ENCODE measurements at regions not wholly inside any gene's neighbourhood (a gene's known extent, or its start where the extent isn't known, plus 50 kb on each side); places are given as distances from the start of the nearest gene placed in this dataset.

GRCh38 chr7:39892361-39892760 lies 57.7 kb upstream of the CDK13 start:
- no peaks in the 10 kb centered on the region for H3K27me3 ChIP-seq
- no peaks in the 10 kb centered on the region for H4K20me1 ChIP-seq (ENCODE audit: insufficient read depth, poor library complexity, severe bottlenecking)
- H3K9me3 ChIP-seq (ENCODE audit: low read depth): no peaks in the 10 kb centered on the region
- no peaks in the 10 kb centered on the region for H3K36me3 ChIP-seq (replicated peaks; ENCODE audit: insufficient read depth, low read depth)
- no peak overlapping the region for H3K4me3 ChIP-seq
- peak overlapping the region; percentile 38 for H3K4me2 ChIP-seq
- DNase-seq (ENCODE audit: low spot score): no peak
- no peaks in the 10 kb centered on the region for H3K79me2 ChIP-seq
- WGBS (ENCODE audit: low lambda C conversion rate, missing lambda C conversion rate): 52% methylated on average over 1 of the region's 1 CpG
- H3K4me1 ChIP-seq (ENCODE audit: insufficient read depth): peaks cover 13% of the 10 kb centered on the region
- no peaks in the 10 kb centered on the region for H3K9me2 ChIP-seq (replicated peaks; ENCODE audit: insufficient read depth)
- H3K27ac ChIP-seq: peak overlapping the region; percentile 65
- TF ChIP-seq EZH2phosphoT487 (IDR thresholded peaks at IDR 0.05; ENCODE audit: low read depth, severe bottlenecking, unreplicated experiment) (no peak), CTCF (IDR thresholded peaks at IDR 0.05; ENCODE audit: poor library complexity) (no peak), EZH2 (IDR thresholded peaks at IDR 0.05; ENCODE audit: borderline replicate concordance) (no peak)
- H2AFZ ChIP-seq: no peak overlapping the region

GRCh38 chr7:39894904-39895303 lies 55.2 kb upstream of the CDK13 start:
- TF ChIP-seq CTCF (IDR thresholded peaks at IDR 0.05; ENCODE audit: poor library complexity) (no peak), EZH2 (IDR thresholded peaks at IDR 0.05; ENCODE audit: borderline replicate concordance) (no peak), EZH2phosphoT487 (IDR thresholded peaks at IDR 0.05; ENCODE audit: low read depth, severe bottlenecking, unreplicated experiment) (no peak)

GRCh38 chr7:39896840-39897239 lies 53.2 kb upstream of the CDK13 start:
- peaks cover 9% of the 10 kb centered on the region for H3K4me1 ChIP-seq (ENCODE audit: insufficient read depth)
- H3K36me3 ChIP-seq (replicated peaks; ENCODE audit: insufficient read depth, low read depth): no peaks in the 10 kb centered on the region
- no peak overlapping the region for H3K4me3 ChIP-seq
- no peaks in the 10 kb centered on the region for H4K20me1 ChIP-seq (ENCODE audit: insufficient read depth, poor library complexity, severe bottlenecking)
- no peaks in the 10 kb centered on the region for H3K27me3 ChIP-seq
- H3K4me2 ChIP-seq: peak overlapping the region; percentile 62
- TF ChIP-seq EZH2phosphoT487 (IDR thresholded peaks at IDR 0.05; ENCODE audit: low read depth, severe bottlenecking, unreplicated experiment) (no peak), CTCF (IDR thresholded peaks at IDR 0.05; ENCODE audit: poor library complexity) (no peak), EZH2 (IDR thresholded peaks at IDR 0.05; ENCODE audit: borderline replicate concordance) (no peak)
- peak overlapping the region; percentile 20 for H2AFZ ChIP-seq
- no peaks in the 10 kb centered on the region for H3K9me3 ChIP-seq (ENCODE audit: low read depth)
- 94% methylated on average over 9 of the region's 9 CpGs for WGBS (ENCODE audit: low lambda C conversion rate, missing lambda C conversion rate)
- no peak overlapping the region for H3K27ac ChIP-seq
- H3K79me2 ChIP-seq: no peaks in the 10 kb centered on the region
- H3K9me2 ChIP-seq (replicated peaks; ENCODE audit: insufficient read depth): no peaks in the 10 kb centered on the region
- no peak for DNase-seq (ENCODE audit: low spot score)

More at GRCh38 chr7:39894904-39895303, 55.2 kb upstream of the CDK13 start:
- WGBS (ENCODE audit: low lambda C conversion rate, missing lambda C conversion rate): 60% methylated on average over 2 of the region's 2 CpGs
- no peaks in the 10 kb centered on the region for H3K9me2 ChIP-seq (replicated peaks; ENCODE audit: insufficient read depth)
- no peak for DNase-seq (ENCODE audit: low spot score)
- no peaks in the 10 kb centered on the region for H3K9me3 ChIP-seq (ENCODE audit: low read depth)
- no peak overlapping the region for H3K27ac ChIP-seq
- H3K36me3 ChIP-seq (replicated peaks; ENCODE audit: insufficient read depth, low read depth): no peaks in the 10 kb centered on the region
- H3K4me1 ChIP-seq (ENCODE audit: insufficient read depth): peaks cover 13% of the 10 kb centered on the region
- H3K4me2 ChIP-seq: no peak overlapping the region
- no peaks in the 10 kb centered on the region for H4K20me1 ChIP-seq (ENCODE audit: insufficient read depth, poor library complexity, severe bottlenecking)
- no peaks in the 10 kb centered on the region for H3K79me2 ChIP-seq
- H2AFZ ChIP-seq: no peak overlapping the region
- H3K27me3 ChIP-seq: no peaks in the 10 kb centered on the region
- H3K4me3 ChIP-seq: no peak overlapping the region

- H3K27ac ChIP-seq: no peak overlapping the region
- TF ChIP-seq EZH2 (IDR thresholded peaks at IDR 0.05; ENCODE audit: borderline replicate concordance) (no peak), EZH2phosphoT487 (IDR thresholded peaks at IDR 0.05; ENCODE audit: low read depth, severe bottlenecking, unreplicated experiment) (no peak), CTCF (IDR thresholded peaks at IDR 0.05; ENCODE audit: poor library complexity) (no peak)
- no peaks in the 10 kb centered on the region for H3K4me1 ChIP-seq (ENCODE audit: insufficient read depth)
- no peaks in the 10 kb centered on the region for H3K9me2 ChIP-seq (replicated peaks; ENCODE audit: insufficient read depth)
- H3K9me3 ChIP-seq (ENCODE audit: low read depth): no peaks in the 10 kb centered on the region
- no peak overlapping the region for H3K4me2 ChIP-seq
- H4K20me1 ChIP-seq (ENCODE audit: insufficient read depth, poor library complexity, severe bottlenecking): no peaks in the 10 kb centered on the region
- WGBS (ENCODE audit: low lambda C conversion rate, missing lambda C conversion rate): 38% methylated on average over 2 of the region's 2 CpGs
- H2AFZ ChIP-seq: no peak overlapping the region
- no peak for DNase-seq (ENCODE audit: low spot score)
- no peaks in the 10 kb centered on the region for H3K36me3 ChIP-seq (replicated peaks; ENCODE audit: insufficient read depth, low read depth)
- H3K27me3 ChIP-seq: no peaks in the 10 kb centered on the region
- no peak overlapping the region for H3K4me3 ChIP-seq
- no peaks in the 10 kb centered on the region for H3K79me2 ChIP-seq
These were observed 51.2 kb upstream of the CDK13 start for GRCh38 chr7:39898867-39899266.

Measured in hepatocyte (in vitro differentiated cells).